ENCODE measurements at regions not wholly inside any gene's neighbourhood (a gene's known extent, or its start where the extent isn't known, plus 50 kb on each side); places are given as distances from the start of the nearest gene placed in this dataset.

GRCh38 chr6:167049275-167049674, 50.1 kb downstream of the CEP43 start:
- no peak overlapping the region for H3K4me3 ChIP-seq (ENCODE audit: low read length)
- TF ChIP-seq, protein P1, sequence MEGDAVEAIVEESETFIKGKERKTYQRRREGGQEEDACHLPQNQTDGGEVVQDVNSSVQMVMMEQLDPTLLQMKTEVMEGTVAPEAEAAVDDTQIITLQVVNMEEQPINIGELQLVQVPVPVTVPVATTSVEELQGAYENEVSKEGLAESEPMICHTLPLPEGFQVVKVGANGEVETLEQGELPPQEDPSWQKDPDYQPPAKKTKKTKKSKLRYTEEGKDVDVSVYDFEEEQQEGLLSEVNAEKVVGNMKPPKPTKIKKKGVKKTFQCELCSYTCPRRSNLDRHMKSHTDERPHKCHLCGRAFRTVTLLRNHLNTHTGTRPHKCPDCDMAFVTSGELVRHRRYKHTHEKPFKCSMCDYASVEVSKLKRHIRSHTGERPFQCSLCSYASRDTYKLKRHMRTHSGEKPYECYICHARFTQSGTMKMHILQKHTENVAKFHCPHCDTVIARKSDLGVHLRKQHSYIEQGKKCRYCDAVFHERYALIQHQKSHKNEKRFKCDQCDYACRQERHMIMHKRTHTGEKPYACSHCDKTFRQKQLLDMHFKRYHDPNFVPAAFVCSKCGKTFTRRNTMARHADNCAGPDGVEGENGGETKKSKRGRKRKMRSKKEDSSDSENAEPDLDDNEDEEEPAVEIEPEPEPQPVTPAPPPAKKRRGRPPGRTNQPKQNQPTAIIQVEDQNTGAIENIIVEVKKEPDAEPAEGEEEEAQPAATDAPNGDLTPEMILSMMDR (IDR thresholded peaks at IDR 0.05; ENCODE audit: low read depth, low read length): no peak
- TF ChIP-seq EZH2phosphoT487 (IDR thresholded peaks at IDR 0.05; ENCODE audit: low read depth): no peak
- H3K4me1 ChIP-seq (ENCODE audit: low read length): peaks cover 41% of the 10 kb centered on the region
- H3K9ac ChIP-seq (ENCODE audit: low read length): no peak overlapping the region
- no peaks in the 10 kb centered on the region for H4K20me1 ChIP-seq (ENCODE audit: insufficient read depth, low read length)
- H3K4me2 ChIP-seq (ENCODE audit: low read length): no peak overlapping the region; the same call in 1 of the 2 replicates
- H3K27ac ChIP-seq (ENCODE audit: low read length): no peak overlapping the region
- peaks cover 6% of the 10 kb centered on the region; the same call in 1 of the 2 replicates for H3K27me3 ChIP-seq (ENCODE audit: low read depth, low read length)
- no peaks in the 10 kb centered on the region for H3K9me3 ChIP-seq (ENCODE audit: insufficient read depth, low read length)
- no peaks in the 10 kb centered on the region for H3K79me2 ChIP-seq (ENCODE audit: low read length)
- no peak overlapping the region for H2AFZ ChIP-seq (ENCODE audit: low read depth, low read length)
- no peaks in the 10 kb centered on the region for H3K36me3 ChIP-seq (replicated peaks; ENCODE audit: low read depth, low read length)

- no peaks in the 10 kb centered on the region for H4K20me1 ChIP-seq (ENCODE audit: insufficient read depth, low read length)
- no peak overlapping the region for H2AFZ ChIP-seq (ENCODE audit: low read depth, low read length)
- H3K4me3 ChIP-seq (ENCODE audit: low read length): no peak overlapping the region
- no peak overlapping the region for H3K4me2 ChIP-seq (ENCODE audit: low read length)
- H3K9me3 ChIP-seq (ENCODE audit: insufficient read depth, low read length): no peaks in the 10 kb centered on the region
- peaks cover 9% of the 10 kb centered on the region for H3K27me3 ChIP-seq (ENCODE audit: low read depth, low read length)
- H3K27ac ChIP-seq (ENCODE audit: low read length): no peak overlapping the region
- no peaks in the 10 kb centered on the region for H3K36me3 ChIP-seq (replicated peaks; ENCODE audit: low read depth, low read length)
- no peak overlapping the region for H3K9ac ChIP-seq (ENCODE audit: low read length)
- TF ChIP-seq EZH2phosphoT487 (IDR thresholded peaks at IDR 0.05; ENCODE audit: low read depth): no peak
- TF ChIP-seq, protein P1 (IDR thresholded peaks at IDR 0.05; ENCODE audit: low read depth, low read length): no peak
- H3K4me1 ChIP-seq (ENCODE audit: low read length): peaks cover 41% of the 10 kb centered on the region
- no peaks in the 10 kb centered on the region for H3K79me2 ChIP-seq (ENCODE audit: low read length)
These were observed 51.7 kb downstream of the CEP43 start for GRCh38 chr6:167050903-167051302.

GRCh38 chr6:167053895-167054530, 54.8 kb downstream of the CEP43 start:
- TF ChIP-seq, protein P1 (IDR thresholded peaks at IDR 0.05; ENCODE audit: low read depth, low read length): no peak
- no peak for TF ChIP-seq EZH2phosphoT487 (IDR thresholded peaks at IDR 0.05; ENCODE audit: low read depth)
- Histone ChIP-seq H3K4me2 (ENCODE audit: low read length) (no peak overlapping the region), H2AFZ (ENCODE audit: low read depth, low read length) (no peak overlapping the region), H4K20me1 (ENCODE audit: insufficient read depth, low read length) (no peaks in the 10 kb centered on the region), H3K4me3 (ENCODE audit: low read length) (no peak overlapping the region), H3K9ac (ENCODE audit: low read length) (no peak overlapping the region), H3K27ac (ENCODE audit: low read length) (no peak overlapping the region), H3K9me3 (ENCODE audit: insufficient read depth, low read length) (no peaks in the 10 kb centered on the region), H3K27me3 (ENCODE audit: low read depth, low read length) (peaks cover 22% of the 10 kb centered on the region), H3K4me1 (ENCODE audit: low read length) (peaks cover 25% of the 10 kb centered on the region), H3K36me3 (replicated peaks; ENCODE audit: low read depth, low read length) (no peaks in the 10 kb centered on the region), H3K79me2 (ENCODE audit: low read length) (no peaks in the 10 kb centered on the region)

DNA sequence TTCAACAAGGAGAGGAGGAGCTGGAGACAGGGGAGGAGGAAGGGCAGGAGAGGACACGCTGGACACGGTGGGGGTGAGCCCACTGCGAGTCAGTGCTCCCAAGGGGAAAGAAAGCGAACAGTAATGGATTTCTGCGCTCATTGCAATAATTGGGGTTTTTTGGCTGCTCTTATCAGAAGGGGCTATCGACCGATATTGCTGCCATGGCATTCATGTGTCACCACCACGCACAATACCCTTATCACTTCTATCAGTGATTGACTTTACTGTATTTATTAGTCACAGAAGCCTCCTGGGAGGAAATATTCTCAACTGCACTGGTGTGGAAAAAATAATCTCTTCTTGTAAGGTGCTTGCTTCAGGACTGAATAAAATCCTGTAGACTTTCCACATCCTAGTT, 55.8 kb downstream of the CEP43 start:
- Histone ChIP-seq H4K20me1 (ENCODE audit: insufficient read depth, low read length) (no peaks in the 10 kb centered on the region), H3K9ac (ENCODE audit: low read length) (no peak overlapping the region), H3K79me2 (ENCODE audit: low read length) (no peaks in the 10 kb centered on the region), H3K9me3 (ENCODE audit: insufficient read depth, low read length) (no peaks in the 10 kb centered on the region), H3K4me3 (ENCODE audit: low read length) (no peak overlapping the region), H3K27ac (ENCODE audit: low read length) (no peak overlapping the region), H3K36me3 (replicated peaks; ENCODE audit: low read depth, low read length) (no peaks in the 10 kb centered on the region), H3K4me2 (ENCODE audit: low read length) (no peak overlapping the region), H3K4me1 (ENCODE audit: low read length) (peaks cover 15% of the 10 kb centered on the region), H2AFZ (ENCODE audit: low read depth, low read length) (no peak overlapping the region), H3K27me3 (ENCODE audit: low read depth, low read length) (peaks cover 28% of the 10 kb centered on the region)
- TF ChIP-seq, protein P1 (IDR thresholded peaks at IDR 0.05; ENCODE audit: low read depth, low read length): no peak
- TF ChIP-seq EZH2phosphoT487 (IDR thresholded peaks at IDR 0.05; ENCODE audit: low read depth): no peak

All from OCI-LY3 (cell line).